NCI-H2196 (cell line): ENCODE measurements at regions not wholly inside any gene's neighbourhood (a gene's known extent, or its start where the extent isn't known, plus 50 kb on each side); places are given as distances from the start of the nearest gene placed in this dataset.
"Not testable (repeated sequence)": the region's sequence is repeated elsewhere in the genome, so short reads cannot be mapped to it uniquely, and the experiment has no call there.

ENCODE experiments used
- DNase-seq: peaks from one replicate; lab custom pipeline; 2025; ENCODE audit not compliant: unreplicated experiment; lab: John Stamatoyannopoulos, UW

GRCh38 chr4:115956054-115956796, 842.8 kb upstream of the NDST4 start:
- DNase-seq = not testable (repeated sequence)

GRCh38 chr4:115950806-115951205, 837.4 kb upstream of the NDST4 start:
- no peak for DNase-seq

GRCh38 chr4:115949974-115950743, 836.7 kb upstream of the NDST4 start:
- DNase-seq = not testable (repeated sequence)

- no peak for DNase-seq
Measured at GRCh38 chr4:115945026-115945425, 831.6 kb upstream of the NDST4 start.

- no peak for DNase-seq
Measured at GRCh38 chr4:115944146-115944905, 830.9 kb upstream of the NDST4 start.

- DNase-seq = no peak
Measured at GRCh38 chr4:115938764-115939443, 825.5 kb upstream of the NDST4 start.

GRCh38 chr4:115929373-115929772, 816.0 kb upstream of the NDST4 start:
- DNase-seq = no peak

- no peak for DNase-seq
Measured at GRCh38 chr4:115927382-115927781, 814.0 kb upstream of the NDST4 start.

- no peak for DNase-seq
Measured at GRCh38 chr4:115923152-115923551, 809.7 kb upstream of the NDST4 start.

GRCh38 chr4:115920637-115921036, 807.2 kb upstream of the NDST4 start:
- DNase-seq = no peak

- no peak for DNase-seq
Measured at GRCh38 chr4:115918149-115918548, 804.7 kb upstream of the NDST4 start.

- DNase-seq = no peak
Measured at GRCh38 chr4:115906428-115906827, 793.0 kb upstream of the NDST4 start.

- no peak for DNase-seq
Measured at GRCh38 chr4:115883847-115884246, 770.4 kb upstream of the NDST4 start.

- DNase-seq = no peak
Measured at GRCh38 chr4:115883231-115883630, 769.8 kb upstream of the NDST4 start.

- no peak for DNase-seq
Measured at GRCh38 chr4:115873048-115873447, 759.6 kb upstream of the NDST4 start.

- DNase-seq = no peak
Measured at GRCh38 chr4:115871596-115871995, 758.2 kb upstream of the NDST4 start.

GRCh38 chr4:115866364-115866896, 753.0 kb upstream of the NDST4 start:
- no peak for DNase-seq

- DNase-seq = no peak
Measured at GRCh38 chr4:115865736-115866135, 752.3 kb upstream of the NDST4 start.

- DNase-seq = no peak
Measured at GRCh38 chr4:115852767-115853091, 739.3 kb upstream of the NDST4 start.

GRCh38 chr4:115851918-115852766, 738.7 kb upstream of the NDST4 start:
- DNase-seq = peak; percentile 17
